Astrocyte (in vitro differentiated cells and primary cell): ENCODE measurements at regions not wholly inside any gene's neighbourhood (a gene's known extent, or its start where the extent isn't known, plus 50 kb on each side); places are given as distances from the start of the nearest gene placed in this dataset.

Experiments
- DNase-seq: peaks from one replicate; pipeline ENCODE4 v3.0.0-alpha.2; 2010; ENCODE audit warnings: low read depth
- FAIRE-seq: peaks from 2 replicates; lab custom pipeline; 2011; peaks lifted over from hg19 to GRCh38; lab: Jason Lieb, UNC
- H2AFZ ChIP-seq: 2 replicates; pipeline ENCODE4 v1.6.0; 2012; ENCODE audit warnings: low read depth, low read length, inconsistent platforms
- H3K27ac ChIP-seq: 2 replicates; pipeline ENCODE4 v1.5.1; 2011; ENCODE audit warnings: low read depth, low read length, inconsistent platforms
- H3K27me3 ChIP-seq: 2 replicates; pipeline ENCODE4 v1.6.0; 2011; ENCODE audit warnings: low read length, inconsistent platforms; ENCODE audit not compliant: insufficient read depth
- H3K36me3 ChIP-seq: 2 replicates; pipeline ENCODE4 v1.5.1; 2011; ENCODE audit warnings: low read length, inconsistent platforms; ENCODE audit not compliant: insufficient read depth
- H3K4me1 ChIP-seq: 2 replicates; pipeline ENCODE4 v1.5.1; 2011; ENCODE audit warnings: low read length, inconsistent platforms; ENCODE audit not compliant: insufficient read depth
- H3K4me2 ChIP-seq: 2 replicates; pipeline ENCODE4 v1.6.0; 2012; ENCODE audit warnings: low read length, inconsistent platforms
- H3K4me3 ChIP-seq: 2 replicates; pipeline ENCODE4 v1.5.1; 2011; ENCODE audit warnings: low read depth, mild to moderate bottlenecking, low read length, inconsistent platforms; ENCODE audit not compliant: insufficient read depth
- H3K79me2 ChIP-seq: 2 replicates; pipeline ENCODE4 v1.6.0; 2012; ENCODE audit warnings: mild to moderate bottlenecking, low read length, inconsistent platforms; ENCODE audit not compliant: insufficient read depth
- H3K9ac ChIP-seq: 2 replicates; pipeline ENCODE4 v1.6.0; 2012; ENCODE audit warnings: mild to moderate bottlenecking, low read length, inconsistent platforms
- H3K9me3 ChIP-seq: 2 replicates; pipeline ENCODE4 v1.5.1; 2012; ENCODE audit warnings: low read depth, mild to moderate bottlenecking, low read length, inconsistent platforms; ENCODE audit not compliant: insufficient read depth
- H4K20me1 ChIP-seq: 2 replicates; pipeline ENCODE4 v1.6.0; 2012; ENCODE audit warnings: low read length, inconsistent platforms; ENCODE audit not compliant: insufficient read depth
- H3K27ac Mint-ChIP-seq: one replicate; pipeline ENCODE4 v1.8.0; 2021; ENCODE audit warnings: mild to moderate bottlenecking, mixed read lengths; ENCODE audit not compliant: unreplicated experiment
- H3K27me3 Mint-ChIP-seq: one replicate; pipeline ENCODE4 v1.8.0; 2021; ENCODE audit warnings: low read depth, mixed read lengths; ENCODE audit not compliant: unreplicated experiment
- H3K36me3 Mint-ChIP-seq: one replicate; pipeline ENCODE4 v1.8.0; 2021; ENCODE audit warnings: low read depth, mixed read lengths; ENCODE audit not compliant: unreplicated experiment
- H3K4me1 Mint-ChIP-seq: one replicate; pipeline ENCODE4 v1.8.0; 2021; ENCODE audit warnings: low read depth, mixed read lengths; ENCODE audit not compliant: unreplicated experiment
- H3K4me3 Mint-ChIP-seq: one replicate; pipeline ENCODE4 v1.8.0; 2021; ENCODE audit warnings: mild to moderate bottlenecking, moderate library complexity, mixed read lengths; ENCODE audit not compliant: unreplicated experiment
- H3K9me3 Mint-ChIP-seq: one replicate; pipeline ENCODE4 v1.8.0; 2021; ENCODE audit warnings: mild to moderate bottlenecking, mixed read lengths; ENCODE audit not compliant: unreplicated experiment
- EZH2 ChIP-seq: IDR thresholded peaks from 2 replicates; pipeline ENCODE4 v1.6.1; 2012; ENCODE audit warnings: mild to moderate bottlenecking, low read length, inconsistent platforms; ENCODE audit not compliant: insufficient read depth
- TF ChIP-seq, protein P1 (sequence below): IDR thresholded peaks from 2 replicates; pipeline ENCODE4 v1.5.1; 2011; ENCODE audit warnings: low read depth, mild to moderate bottlenecking, inconsistent platforms, low read length, moderate library complexity; ENCODE audit not compliant: insufficient read depth

GRCh38 chr3:16789344-16790120, 95.2 kb upstream of the PLCL2 start:
- no peaks in the 10 kb centered on the region for H3K4me1 ChIP-seq
- Mint-ChIP-seq H3K4me3 (no peak overlapping the region), H3K9me3 (peaks cover 6% of the 10 kb centered on the region), H3K4me1 (no peaks in the 10 kb centered on the region), H3K27ac (no peak overlapping the region), H3K36me3 (no peaks in the 10 kb centered on the region), H3K27me3 (peaks cover 6% of the 10 kb centered on the region)
- no peak overlapping the region for H3K4me3 ChIP-seq
- no peak overlapping the region for H3K27ac ChIP-seq
- no peaks in the 10 kb centered on the region for H3K36me3 ChIP-seq
- FAIRE-seq: no peak
- no peaks in the 10 kb centered on the region for H3K9me3 ChIP-seq
- no peaks in the 10 kb centered on the region for H4K20me1 ChIP-seq
- no peak for TF ChIP-seq EZH2
- TF ChIP-seq, protein P1, sequence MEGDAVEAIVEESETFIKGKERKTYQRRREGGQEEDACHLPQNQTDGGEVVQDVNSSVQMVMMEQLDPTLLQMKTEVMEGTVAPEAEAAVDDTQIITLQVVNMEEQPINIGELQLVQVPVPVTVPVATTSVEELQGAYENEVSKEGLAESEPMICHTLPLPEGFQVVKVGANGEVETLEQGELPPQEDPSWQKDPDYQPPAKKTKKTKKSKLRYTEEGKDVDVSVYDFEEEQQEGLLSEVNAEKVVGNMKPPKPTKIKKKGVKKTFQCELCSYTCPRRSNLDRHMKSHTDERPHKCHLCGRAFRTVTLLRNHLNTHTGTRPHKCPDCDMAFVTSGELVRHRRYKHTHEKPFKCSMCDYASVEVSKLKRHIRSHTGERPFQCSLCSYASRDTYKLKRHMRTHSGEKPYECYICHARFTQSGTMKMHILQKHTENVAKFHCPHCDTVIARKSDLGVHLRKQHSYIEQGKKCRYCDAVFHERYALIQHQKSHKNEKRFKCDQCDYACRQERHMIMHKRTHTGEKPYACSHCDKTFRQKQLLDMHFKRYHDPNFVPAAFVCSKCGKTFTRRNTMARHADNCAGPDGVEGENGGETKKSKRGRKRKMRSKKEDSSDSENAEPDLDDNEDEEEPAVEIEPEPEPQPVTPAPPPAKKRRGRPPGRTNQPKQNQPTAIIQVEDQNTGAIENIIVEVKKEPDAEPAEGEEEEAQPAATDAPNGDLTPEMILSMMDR: no peak
- H3K4me2 ChIP-seq: no peak overlapping the region
- H3K27me3 ChIP-seq: no peaks in the 10 kb centered on the region
- DNase-seq: no peak
- H3K79me2 ChIP-seq: no peaks in the 10 kb centered on the region
- no peak overlapping the region for H2AFZ ChIP-seq
- no peak overlapping the region for H3K9ac ChIP-seq

DNA sequence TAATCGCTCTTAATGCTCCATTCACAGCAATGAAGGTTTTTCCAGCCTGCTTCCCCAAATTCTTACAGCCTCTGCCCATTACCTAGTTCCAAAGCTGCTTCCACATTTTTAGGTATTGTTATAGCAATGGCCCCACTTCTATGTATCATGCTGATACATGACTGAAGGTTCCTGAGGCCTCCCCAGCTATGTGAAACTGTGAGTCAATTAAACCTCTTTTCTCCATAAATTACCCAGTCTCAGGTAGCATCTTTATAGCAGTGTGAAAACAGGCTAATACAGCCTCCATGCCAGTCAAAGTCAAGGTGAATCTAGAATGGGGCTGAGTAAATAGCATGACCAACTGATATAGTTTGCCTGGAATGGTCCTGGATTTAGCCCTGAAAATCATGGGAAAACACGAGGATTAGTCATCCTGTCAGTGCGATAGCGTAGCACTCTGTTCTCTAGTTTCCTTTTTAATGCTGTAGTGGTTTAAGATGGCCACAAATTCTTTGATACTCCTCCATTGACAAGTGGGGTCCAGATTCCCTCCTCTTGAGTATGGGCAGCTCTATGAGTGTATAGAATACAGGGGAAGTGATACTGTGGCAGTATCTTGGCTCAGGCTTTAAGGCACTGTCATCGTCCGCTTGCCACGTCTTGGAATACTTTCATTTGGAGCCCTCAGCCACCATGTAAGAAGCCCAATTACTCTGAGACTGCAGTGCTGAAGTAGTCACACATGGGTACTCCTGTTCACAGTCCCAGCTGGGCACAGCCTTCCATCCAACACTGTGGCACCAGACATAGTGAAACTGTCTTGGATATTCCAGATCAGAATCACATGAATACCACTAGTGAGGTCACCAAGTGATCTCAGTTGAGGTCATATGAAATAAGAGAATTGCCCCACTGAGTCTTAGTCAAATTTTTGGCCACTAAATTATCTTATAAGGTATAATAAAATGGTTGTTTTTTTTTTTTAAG, 94.0 kb upstream of the PLCL2 start:
- Histone ChIP-seq H4K20me1 (no peaks in the 10 kb centered on the region), H3K27ac (no peak overlapping the region), H3K79me2 (no peaks in the 10 kb centered on the region), H3K27me3 (no peaks in the 10 kb centered on the region), H3K4me1 (no peaks in the 10 kb centered on the region), H3K9me3 (no peaks in the 10 kb centered on the region), H2AFZ (no peak overlapping the region), H3K9ac (no peak overlapping the region), H3K36me3 (no peaks in the 10 kb centered on the region), H3K4me2 (no peak overlapping the region), H3K4me3 (no peak overlapping the region)
- Mint-ChIP-seq H3K4me1 (no peaks in the 10 kb centered on the region), H3K4me3 (no peak overlapping the region), H3K36me3 (no peaks in the 10 kb centered on the region), H3K9me3 (peaks cover 6% of the 10 kb centered on the region), H3K27me3 (peaks cover 6% of the 10 kb centered on the region), H3K27ac (no peak overlapping the region)
- FAIRE-seq: no peak
- TF ChIP-seq, protein P1: no peak
- TF ChIP-seq EZH2: no peak
- DNase-seq: no peak
